Neural cell (in vitro differentiated cells): ENCODE measurements at regions not wholly inside any gene's neighbourhood (a gene's known extent, or its start where the extent isn't known, plus 50 kb on each side); places are given as distances from the start of the nearest gene placed in this dataset.

Source experiments
- EP300 ChIP-seq: fragments of 450-650 bp; conservative IDR thresholded peaks from 2 replicates; pipeline ENCODE4 v1.6.1; 2014; ENCODE audit warnings: antibody characterized with exemption, mild to moderate bottlenecking, moderate library complexity; ENCODE audit not compliant: poor library complexity, severe bottlenecking
- EZH2 ChIP-seq: fragments of 200-600, 300-800 bp; shearing (Covaris generic), sonication (generic); IDR thresholded peaks from 2 replicates; pipeline ENCODE4 v1.6.1; 2014; ENCODE audit warnings: antibody characterized with exemption, low read length, borderline replicate concordance, mild to moderate bottlenecking; ENCODE audit not compliant: insufficient read depth, poor library complexity, severe bottlenecking
- MXI1 ChIP-seq: fragments of 450-650 bp; conservative IDR thresholded peaks from 2 replicates; pipeline ENCODE4 v1.6.1; 2014; ENCODE audit warnings: antibody characterized with exemption, mild to moderate bottlenecking; ENCODE audit not compliant: poor library complexity, severe bottlenecking
- POLR2AphosphoS5 ChIP-seq: IDR thresholded peaks from 2 replicates; pipeline ENCODE4 v1.6.1; 2012
- RAD21 ChIP-seq: fragments of 450-650 bp; conservative IDR thresholded peaks from 2 replicates; pipeline ENCODE4 v1.6.1; 2014; ENCODE audit warnings: antibody characterized with exemption, mild to moderate bottlenecking, moderate library complexity
- SMC3 ChIP-seq: fragments of 450-650 bp; conservative IDR thresholded peaks from 2 replicates; pipeline ENCODE4 v1.6.1; 2014; ENCODE audit warnings: antibody characterized with exemption, mild to moderate bottlenecking, moderate library complexity; ENCODE audit not compliant: poor library complexity
- TAF1 ChIP-seq: IDR thresholded peaks from 2 replicates; pipeline ENCODE4 v1.6.1; 2012; ENCODE audit warnings: low read depth
- TF ChIP-seq, protein P1 (sequence below): IDR thresholded peaks from 2 replicates; pipeline ENCODE4 v1.6.1; 2012; ENCODE audit warnings: borderline replicate concordance
- TF ChIP-seq, protein P2 (sequence below): fragments of 450-650 bp; IDR thresholded peaks from 2 replicates; pipeline ENCODE4 v1.5.1; 2014; ENCODE audit warnings: antibody characterized with exemption, mild to moderate bottlenecking, moderate library complexity; ENCODE audit not compliant: poor library complexity, severe bottlenecking

DNA sequence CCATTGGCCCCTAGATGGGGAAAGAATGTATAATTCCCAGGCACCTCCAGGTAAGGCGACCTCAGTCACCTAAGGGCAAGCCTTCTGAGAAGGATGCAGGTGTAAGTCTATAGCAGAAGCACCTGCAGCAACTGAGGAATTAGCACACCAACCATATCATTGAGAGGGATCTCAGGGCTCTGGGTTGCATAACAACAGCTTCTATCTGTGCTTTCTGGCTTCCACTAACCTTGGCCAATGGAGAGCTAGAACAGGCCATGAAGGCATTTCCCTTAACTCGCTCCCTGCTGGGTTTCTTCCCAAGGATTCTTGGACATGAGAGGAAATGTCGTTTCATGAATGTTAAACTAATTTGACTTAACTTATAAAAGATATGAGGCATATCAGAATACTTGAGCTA, 177.8 kb upstream of the GK2 start:
- no peak for TF ChIP-seq POLR2AphosphoS5
- TF ChIP-seq, protein P1, sequence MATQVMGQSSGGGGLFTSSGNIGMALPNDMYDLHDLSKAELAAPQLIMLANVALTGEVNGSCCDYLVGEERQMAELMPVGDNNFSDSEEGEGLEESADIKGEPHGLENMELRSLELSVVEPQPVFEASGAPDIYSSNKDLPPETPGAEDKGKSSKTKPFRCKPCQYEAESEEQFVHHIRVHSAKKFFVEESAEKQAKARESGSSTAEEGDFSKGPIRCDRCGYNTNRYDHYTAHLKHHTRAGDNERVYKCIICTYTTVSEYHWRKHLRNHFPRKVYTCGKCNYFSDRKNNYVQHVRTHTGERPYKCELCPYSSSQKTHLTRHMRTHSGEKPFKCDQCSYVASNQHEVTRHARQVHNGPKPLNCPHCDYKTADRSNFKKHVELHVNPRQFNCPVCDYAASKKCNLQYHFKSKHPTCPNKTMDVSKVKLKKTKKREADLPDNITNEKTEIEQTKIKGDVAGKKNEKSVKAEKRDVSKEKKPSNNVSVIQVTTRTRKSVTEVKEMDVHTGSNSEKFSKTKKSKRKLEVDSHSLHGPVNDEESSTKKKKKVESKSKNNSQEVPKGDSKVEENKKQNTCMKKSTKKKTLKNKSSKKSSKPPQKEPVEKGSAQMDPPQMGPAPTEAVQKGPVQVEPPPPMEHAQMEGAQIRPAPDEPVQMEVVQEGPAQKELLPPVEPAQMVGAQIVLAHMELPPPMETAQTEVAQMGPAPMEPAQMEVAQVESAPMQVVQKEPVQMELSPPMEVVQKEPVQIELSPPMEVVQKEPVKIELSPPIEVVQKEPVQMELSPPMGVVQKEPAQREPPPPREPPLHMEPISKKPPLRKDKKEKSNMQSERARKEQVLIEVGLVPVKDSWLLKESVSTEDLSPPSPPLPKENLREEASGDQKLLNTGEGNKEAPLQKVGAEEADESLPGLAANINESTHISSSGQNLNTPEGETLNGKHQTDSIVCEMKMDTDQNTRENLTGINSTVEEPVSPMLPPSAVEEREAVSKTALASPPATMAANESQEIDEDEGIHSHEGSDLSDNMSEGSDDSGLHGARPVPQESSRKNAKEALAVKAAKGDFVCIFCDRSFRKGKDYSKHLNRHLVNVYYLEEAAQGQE, result no peak
- TF ChIP-seq EZH2, result no peak
- TF ChIP-seq, protein P2, sequence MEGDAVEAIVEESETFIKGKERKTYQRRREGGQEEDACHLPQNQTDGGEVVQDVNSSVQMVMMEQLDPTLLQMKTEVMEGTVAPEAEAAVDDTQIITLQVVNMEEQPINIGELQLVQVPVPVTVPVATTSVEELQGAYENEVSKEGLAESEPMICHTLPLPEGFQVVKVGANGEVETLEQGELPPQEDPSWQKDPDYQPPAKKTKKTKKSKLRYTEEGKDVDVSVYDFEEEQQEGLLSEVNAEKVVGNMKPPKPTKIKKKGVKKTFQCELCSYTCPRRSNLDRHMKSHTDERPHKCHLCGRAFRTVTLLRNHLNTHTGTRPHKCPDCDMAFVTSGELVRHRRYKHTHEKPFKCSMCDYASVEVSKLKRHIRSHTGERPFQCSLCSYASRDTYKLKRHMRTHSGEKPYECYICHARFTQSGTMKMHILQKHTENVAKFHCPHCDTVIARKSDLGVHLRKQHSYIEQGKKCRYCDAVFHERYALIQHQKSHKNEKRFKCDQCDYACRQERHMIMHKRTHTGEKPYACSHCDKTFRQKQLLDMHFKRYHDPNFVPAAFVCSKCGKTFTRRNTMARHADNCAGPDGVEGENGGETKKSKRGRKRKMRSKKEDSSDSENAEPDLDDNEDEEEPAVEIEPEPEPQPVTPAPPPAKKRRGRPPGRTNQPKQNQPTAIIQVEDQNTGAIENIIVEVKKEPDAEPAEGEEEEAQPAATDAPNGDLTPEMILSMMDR, result no peak
- no peak for TF ChIP-seq SMC3
- TF ChIP-seq RAD21, result no peak
- TF ChIP-seq EP300, result no peak
- no peak for TF ChIP-seq MXI1
- no peak for TF ChIP-seq TAF1
